Upper lobe of right lung (tissue), 1 donor: ENCODE measurements at regions not wholly inside any gene's neighbourhood (a gene's known extent, or its start where the extent isn't known, plus 50 kb on each side); places are given as distances from the start of the nearest gene placed in this dataset.
"Not testable (repeated sequence)": the region's sequence is repeated elsewhere in the genome, so short reads cannot be mapped to it uniquely, and the experiment has no call there.

Experiments
- ATAC-seq: fragments of 200-7000 bp; cut with Tn5 transposase; one replicate; pipeline ENCODE4 v1.9.1; 2020; ENCODE audit warnings: mild to moderate bottlenecking, moderate library complexity
- DNase-seq: peaks from one replicate; pipeline ENCODE4 v3.0.0-alpha.2; 2020
- H3K27ac ChIP-seq: fragments of 200-600 bp; one replicate; pipeline ENCODE4 v1.8.0; 2022
- H3K27me3 ChIP-seq: fragments of 200-600 bp; one replicate; pipeline ENCODE4 v1.8.0; 2022; ENCODE audit warnings: mild to moderate bottlenecking
- H3K36me3 ChIP-seq: fragments of 200-600 bp; one replicate; pipeline ENCODE4 v1.8.0; 2022
- H3K4me1 ChIP-seq: fragments of 200-600 bp; one replicate; pipeline ENCODE4 v1.8.0; 2022
- H3K4me3 ChIP-seq: fragments of 200-600 bp; one replicate; pipeline ENCODE4 v1.8.0; 2022; ENCODE audit warnings: mild to moderate bottlenecking
- H3K9me3 ChIP-seq: fragments of 200-600 bp; one replicate; pipeline ENCODE4 v1.8.0; 2022
- CTCF ChIP-seq: fragments of 200-600 bp; IDR thresholded peaks from one replicate; pipeline ENCODE4 v1.8.0; 2022; ENCODE audit warnings: antibody characterized with exemption
- intact Hi-C: fragments of 100-400 bp; cut with DNase I; formaldehyde crosslinking; loops from one replicate; pipeline ENCODE4 v1.11.0; 2022
- donor health status: DM: no; HTN: yes; CAD: no; lungs with severe emphysema.

- Histone ChIP-seq H3K4me3 (no peak overlapping the region), H3K9me3 (no peaks in the 10 kb centered on the region), H3K27me3 (no peaks in the 10 kb centered on the region), H3K4me1 (no peaks in the 10 kb centered on the region), H3K27ac (no peak overlapping the region), H3K36me3 (no peaks in the 10 kb centered on the region)
- intact Hi-C loops = no loop called here
- TF ChIP-seq CTCF = no peak
- ATAC-seq (no peak), DNase-seq (no peak)
Observed at GRCh38 chr2:21836261-21836660, 712.5 kb downstream of the TDRD15 start.

GRCh38 chr2:21836719-21837118, 713.0 kb downstream of the TDRD15 start:
- H3K27me3 ChIP-seq = no peaks in the 10 kb centered on the region
- H3K36me3 ChIP-seq = no peaks in the 10 kb centered on the region
- H3K4me1 ChIP-seq = no peaks in the 10 kb centered on the region
- TF ChIP-seq CTCF = no peak
- intact Hi-C loops = no loop called here
- H3K27ac ChIP-seq = no peak overlapping the region
- ATAC-seq (no peak), DNase-seq (no peak)
- no peaks in the 10 kb centered on the region for H3K9me3 ChIP-seq
- no peak overlapping the region for H3K4me3 ChIP-seq

GRCh38 chr2:21837168-21837960, 713.6 kb downstream of the TDRD15 start:
- H3K9me3 ChIP-seq = no peaks in the 10 kb centered on the region
- no peak overlapping the region for H3K4me3 ChIP-seq
- DNase-seq = no peak
- no peaks in the 10 kb centered on the region for H3K4me1 ChIP-seq
- no peak overlapping the region for H3K27ac ChIP-seq
- no peak for ATAC-seq
- TF ChIP-seq CTCF = no peak
- intact Hi-C loops = no loop called here
- H3K27me3 ChIP-seq = no peaks in the 10 kb centered on the region
- H3K36me3 ChIP-seq = no peaks in the 10 kb centered on the region

- Histone ChIP-seq H3K4me3 (no peak overlapping the region), H3K9me3 (no peaks in the 10 kb centered on the region), H3K4me1 (no peaks in the 10 kb centered on the region), H3K27ac (no peak overlapping the region), H3K36me3 (no peaks in the 10 kb centered on the region), H3K27me3 (no peaks in the 10 kb centered on the region)
- DNase-seq (no peak), ATAC-seq (no peak)
- TF ChIP-seq CTCF = no peak
- intact Hi-C loops = no loop called here
Observed at GRCh38 chr2:21841341-21841740, 717.6 kb downstream of the TDRD15 start.

- H3K4me3 ChIP-seq, H3K27ac ChIP-seq, H3K27me3 ChIP-seq, H3K36me3 ChIP-seq, H3K9me3 ChIP-seq, ATAC-seq, H3K4me1 ChIP-seq, intact Hi-C loops, DNase-seq: not testable (repeated sequence)
Observed at GRCh38 chr2:21850367-21850766, 726.6 kb downstream of the TDRD15 start.

- H3K9me3 ChIP-seq = no peaks in the 10 kb centered on the region
- no peak overlapping the region for H3K4me3 ChIP-seq
- no peaks in the 10 kb centered on the region for H3K4me1 ChIP-seq
- DNase-seq (no peak), ATAC-seq (no peak)
- H3K27ac ChIP-seq = no peak overlapping the region
- no peaks in the 10 kb centered on the region for H3K36me3 ChIP-seq
- intact Hi-C loops = no loop called here
- no peaks in the 10 kb centered on the region for H3K27me3 ChIP-seq
- TF ChIP-seq CTCF = no peak
Observed at GRCh38 chr2:21854938-21855337, 731.2 kb downstream of the TDRD15 start.
